Spleen (tissue), 7 donors: ENCODE measurements at regions not wholly inside any gene's neighbourhood (a gene's known extent, or its start where the extent isn't known, plus 50 kb on each side); places are given as distances from the start of the nearest gene placed in this dataset.

Experiments used
- CTCF ChIP-seq, 11 experiments: fragments of 200-600 bp in 7 of 11; fragments of 450-650 bp in 4 of 11; sonication (generic) in 4 of 11; IDR thresholded peaks in 8 of 11; conservative IDR thresholded peaks in 3 of 11; 1 replicate in 7 of 11; 2 replicates in 4 of 11; pipeline versions ENCODE4 v1.4.0 to v1.8.0; 2016 to 2021; ENCODE audit warnings: antibody characterized with exemption in 11 of 11, inconsistent platforms in 4 of 11, mild to moderate bottlenecking in 1 of 11
- POLR2A ChIP-seq, 3 donors: fragments of 450-650 bp; IDR thresholded peaks; one replicate each; pipeline ENCODE4 v1.5.1; 2017; ENCODE audit warnings: antibody characterized with exemption in 3 of 3, mild to moderate bottlenecking in 1 of 3
- donor health status: DM: no; HTN: no; CAD: no; lungs with moderate emphysema.
- donor health status: DM: no; HTN: no; CAD: no.
- donor health status: DM: no; HTN: no; CAD: no.

GRCh38 chr2:60695793-60696192, 60.3 kb upstream of the PAPOLG start:
- TF ChIP-seq POLR2A (IDR thresholded peaks at IDR 0.05) (no peak), CTCF (IDR thresholded peaks at IDR 0.05 in 8 of 11, conservative IDR thresholded peaks at IDR 0.05 in 3 of 11) (no peak)
